HEK293T (cell line): ENCODE measurements at regions not wholly inside any gene's neighbourhood (a gene's known extent, or its start where the extent isn't known, plus 50 kb on each side); places are given as distances from the start of the nearest gene placed in this dataset.

Source experiments
- BHLHE40 ChIP-seq: fragments of 450-650 bp; IDR thresholded peaks from 2 replicates; pipeline ENCODE4 v1.6.1; 2016; ENCODE audit warnings: mild to moderate bottlenecking, moderate library complexity, borderline replicate concordance
- CTBP1 ChIP-seq: fragments of 450-650 bp; IDR thresholded peaks from 2 replicates; pipeline ENCODE4 v1.6.1; 2016; ENCODE audit warnings: borderline replicate concordance
- ELF4 ChIP-seq: fragments of 450-650 bp; IDR thresholded peaks from 2 replicates; pipeline ENCODE4 v1.6.1; 2017; ENCODE audit warnings: antibody characterized with exemption
- FOXA1 ChIP-seq: fragments of 450-650 bp; IDR thresholded peaks from 2 replicates; pipeline ENCODE4 v1.6.1; 2016; ENCODE audit warnings: mild to moderate bottlenecking
- FOXK2 ChIP-seq: fragments of 450-650 bp; IDR thresholded peaks from 2 replicates; pipeline ENCODE4 v1.6.1; 2016; ENCODE audit warnings: mild to moderate bottlenecking
- HDGF ChIP-seq: fragments of 450-650 bp; IDR thresholded peaks from 2 replicates; pipeline ENCODE4 v1.6.1; 2017; ENCODE audit warnings: antibody characterized with exemption, borderline replicate concordance
- LEF1 ChIP-seq: fragments of 450-650 bp; IDR thresholded peaks from 2 replicates; pipeline ENCODE4 v1.6.1; 2017; ENCODE audit warnings: mild to moderate bottlenecking, borderline replicate concordance
- NFRKB ChIP-seq: fragments of 450-650 bp; IDR thresholded peaks from 2 replicates; pipeline ENCODE4 v1.6.1; 2016; ENCODE audit warnings: mild to moderate bottlenecking, moderate library complexity
- PKNOX1 ChIP-seq: fragments of 450-650 bp; IDR thresholded peaks from 2 replicates; pipeline ENCODE4 v1.6.1; 2016
- SP1 ChIP-seq: fragments of 450-650 bp; IDR thresholded peaks from 2 replicates; pipeline ENCODE4 v1.6.1; 2017
- SUZ12 ChIP-seq: fragments of 450-650 bp; IDR thresholded peaks from 2 replicates; pipeline ENCODE4 v1.6.1; 2016; ENCODE audit warnings: mild to moderate bottlenecking
- TARDBP ChIP-seq: fragments of 450-650 bp; IDR thresholded peaks from 2 replicates; pipeline ENCODE4 v1.6.1; 2016
- ZNF384 ChIP-seq: fragments of 450-650 bp; IDR thresholded peaks from 2 replicates; pipeline ENCODE4 v1.6.1; 2016

GRCh38 chr16:8295513-8296237 is 294.6 kb downstream of the TMEM114 start:
- TF ChIP-seq TARDBP (no peak), FOXK2 (no peak), BHLHE40 (no peak), SUZ12 (no peak), NFRKB (no peak), SP1 (no peak), CTBP1 (no peak), FOXA1 (no peak), ZNF384 (no peak), ELF4 (no peak), LEF1 (no peak), HDGF (no peak), PKNOX1 (no peak)
